NCI-H2107 treated with DMSO at 0.1 percent for 48 hours (cell line): ENCODE measurements at regions not wholly inside any gene's neighbourhood (a gene's known extent, or its start where the extent isn't known, plus 50 kb on each side); places are given as distances from the start of the nearest gene placed in this dataset.

ENCODE experiments used
- DNase-seq: peaks from one replicate; lab custom pipeline; 2025; ENCODE audit not compliant: unreplicated experiment; lab: John Stamatoyannopoulos, UW

- DNase-seq: no peak
Measured at GRCh38 chr1:198032668-198033067, 115.5 kb downstream of the LHX9 start.

DNA sequence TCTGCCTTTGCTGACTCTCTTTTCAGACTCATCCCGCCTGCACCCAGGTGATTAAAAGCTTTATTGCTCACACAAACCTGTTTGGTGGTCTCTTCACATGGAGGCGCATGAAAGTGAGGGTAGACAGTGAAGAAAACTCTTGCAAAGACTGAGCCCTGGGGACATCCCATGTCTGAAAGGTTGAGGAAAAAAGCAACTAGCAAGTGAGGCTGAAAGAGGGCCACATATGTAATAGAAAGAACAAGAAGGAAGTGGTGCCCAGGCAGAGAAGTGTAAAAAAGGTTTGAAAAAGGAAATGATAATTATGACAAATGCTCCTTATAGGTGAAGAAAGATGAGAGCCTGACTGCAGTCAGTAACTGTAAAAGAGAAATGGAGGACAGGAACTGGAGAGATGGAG lies 115.9 kb upstream of the NEK7 start:
- no peak for DNase-seq

GRCh38 chr1:198042168-198042567 lies 114.6 kb upstream of the NEK7 start:
- DNase-seq: peak; percentile 23

DNA sequence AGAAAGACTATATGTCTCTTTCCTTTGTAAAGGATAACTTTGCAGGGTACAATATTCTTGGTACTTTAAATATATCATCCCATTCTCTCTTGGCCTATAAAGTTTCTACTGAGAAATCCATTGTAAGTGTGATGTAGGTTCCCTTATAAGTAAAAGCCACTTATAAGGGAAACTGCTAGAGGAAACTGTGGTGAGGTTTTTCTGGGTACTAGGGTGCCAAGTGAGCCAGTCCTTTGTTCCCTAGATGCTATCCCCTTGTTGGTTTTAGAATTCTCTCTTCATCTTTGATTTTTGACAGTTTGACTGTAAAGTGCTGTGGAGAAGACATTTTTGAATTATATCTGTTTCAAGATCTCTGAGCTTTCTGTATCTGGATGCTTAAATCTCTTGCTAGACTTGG lies 108.9 kb upstream of the NEK7 start:
- DNase-seq: no peak

DNA sequence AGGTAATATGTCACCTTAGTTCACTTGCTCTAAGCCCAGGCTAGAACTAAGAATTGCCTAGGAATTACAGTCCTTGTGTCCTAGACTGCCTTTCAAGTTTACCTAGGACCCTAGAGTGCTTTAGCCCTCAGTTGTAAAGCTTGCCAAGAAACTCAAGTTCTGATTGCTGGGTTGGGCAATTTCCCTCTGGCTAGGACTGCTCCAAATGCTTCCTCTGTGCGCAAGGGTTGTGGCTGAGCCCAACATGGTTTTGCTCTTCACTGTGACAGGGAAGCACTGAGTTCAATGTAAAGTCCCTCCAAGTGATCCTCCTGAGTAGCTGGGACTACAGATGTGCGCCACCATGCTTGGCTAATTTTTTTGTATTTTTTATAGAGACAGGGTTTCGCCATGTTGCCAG lies 102.3 kb upstream of the NEK7 start:
- no peak for DNase-seq

GRCh38 chr1:198056255-198056654 lies 100.5 kb upstream of the NEK7 start:
- DNase-seq: no peak

DNA sequence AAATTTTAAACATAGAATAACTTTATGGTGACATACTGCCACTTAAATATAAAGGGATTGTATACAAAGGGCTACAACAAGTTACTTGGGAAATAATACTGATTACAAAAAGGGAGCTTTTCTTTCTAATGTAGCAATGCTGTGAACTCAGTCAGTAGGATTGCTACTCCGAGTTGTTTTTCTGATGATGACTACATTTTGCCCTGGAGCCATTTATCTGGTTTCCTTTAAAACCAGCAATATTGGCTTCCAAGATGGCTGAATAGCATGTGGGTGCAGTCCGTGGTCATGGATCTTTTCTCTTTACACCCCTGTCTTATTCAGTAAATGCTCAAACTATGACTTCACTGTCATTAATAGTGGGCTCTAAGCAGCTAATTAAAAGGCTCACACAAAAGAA lies 92.6 kb upstream of the NEK7 start:
- DNase-seq: no peak

DNA sequence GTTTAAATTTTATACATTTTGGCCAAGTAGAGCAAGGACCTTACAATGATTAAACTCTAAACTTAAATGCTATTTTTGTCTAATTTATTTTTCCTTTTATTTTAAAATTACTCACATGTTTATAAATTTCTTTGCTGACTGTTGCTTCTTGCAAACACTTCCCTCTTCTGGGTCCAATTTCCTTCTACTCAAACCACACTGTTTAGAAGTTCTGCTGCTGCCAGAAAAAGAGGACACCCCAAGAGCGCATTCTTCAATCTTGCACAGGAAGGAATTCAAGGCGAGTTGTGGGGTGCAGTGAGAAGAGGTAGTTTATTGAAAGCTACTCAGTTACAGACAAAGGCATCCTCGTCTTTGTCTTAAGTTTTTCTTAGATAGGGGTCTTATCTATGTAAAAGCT lies 88.5 kb upstream of the NEK7 start:
- no peak for DNase-seq

DNA sequence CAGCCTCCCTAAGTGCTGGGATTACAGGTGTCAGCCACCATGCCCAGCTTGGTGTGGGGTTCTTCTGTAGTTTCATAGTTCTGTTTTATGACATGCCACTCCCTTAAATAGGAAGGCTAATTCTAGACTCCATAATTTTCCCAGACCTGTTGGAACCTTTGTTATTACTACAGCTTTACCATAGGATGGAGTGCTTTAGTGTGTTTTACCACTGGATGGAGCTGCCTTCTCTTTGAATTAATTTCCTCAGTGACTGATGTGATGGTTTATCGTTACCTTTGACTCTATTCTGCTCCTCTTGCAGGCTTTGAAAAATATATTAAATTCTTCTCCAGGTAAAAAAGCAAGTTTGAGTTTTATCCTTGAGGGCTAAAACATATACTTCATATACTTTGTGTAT lies 84.6 kb upstream of the NEK7 start:
- DNase-seq: no peak

GRCh38 chr1:198075296-198075695 lies 81.5 kb upstream of the NEK7 start:
- no peak for DNase-seq

DNA sequence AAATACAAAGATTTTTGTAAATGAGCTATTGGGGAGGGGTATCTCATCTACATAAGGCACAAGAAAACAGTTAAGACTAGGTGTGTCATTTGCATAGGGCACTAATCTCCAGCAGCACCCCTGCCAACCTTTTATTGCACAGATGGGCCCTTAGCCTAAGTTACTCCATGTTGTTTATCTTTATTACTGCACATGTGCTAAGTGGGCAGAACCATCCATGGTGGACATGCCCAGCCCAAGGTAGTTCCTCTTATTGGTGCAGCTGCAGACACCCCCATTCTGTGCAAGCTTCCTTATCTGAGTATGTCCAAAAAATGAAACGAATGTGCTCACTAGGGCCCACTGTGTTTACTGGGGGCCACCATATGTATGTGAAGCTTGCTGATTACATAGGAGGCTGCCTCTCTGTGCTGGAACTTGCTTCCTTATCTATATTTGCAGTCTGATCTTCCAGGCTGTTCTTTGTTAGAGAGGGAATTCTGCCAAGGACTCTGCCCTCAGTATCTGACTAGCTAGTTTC lies 77.3 kb upstream of the NEK7 start:
- DNase-seq: no peak

GRCh38 chr1:198082576-198082975 lies 74.2 kb upstream of the NEK7 start:
- DNase-seq: no peak

GRCh38 chr1:198083549-198083948 lies 73.2 kb upstream of the NEK7 start:
- DNase-seq: no peak

- DNase-seq: no peak
Measured at GRCh38 chr1:198084241-198084908, 72.4 kb upstream of the NEK7 start.

DNA sequence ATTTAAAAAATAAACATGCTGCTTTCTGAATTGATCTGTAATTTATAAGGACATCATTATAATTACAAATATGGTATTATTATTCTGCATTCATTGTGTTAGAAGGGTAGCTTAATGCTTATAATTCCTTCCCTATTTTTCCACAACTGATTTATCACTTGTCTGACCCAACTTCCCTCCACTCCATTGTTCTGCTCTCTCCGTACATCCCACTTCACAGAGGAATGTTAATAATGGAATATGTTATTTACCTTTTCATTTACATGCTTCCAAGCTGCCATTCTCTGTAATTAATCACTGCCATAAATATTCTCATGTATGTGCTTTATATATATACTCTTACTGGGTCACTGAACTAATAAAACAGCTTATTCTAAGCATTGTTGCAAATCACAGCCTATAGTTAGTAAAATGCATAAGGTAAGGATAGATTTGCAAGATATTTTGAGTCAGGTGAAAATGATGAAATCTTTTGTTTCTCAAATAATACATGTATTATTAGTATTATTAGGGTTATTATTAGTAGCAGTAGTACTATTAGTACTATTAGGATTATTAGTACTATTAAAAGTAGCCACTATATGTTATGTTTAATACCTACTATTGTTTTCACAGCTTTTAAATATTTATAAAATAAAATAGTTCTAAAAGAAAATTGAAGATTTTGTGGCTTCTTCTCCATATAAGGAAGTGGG lies 70.6 kb upstream of the NEK7 start:
- DNase-seq: no peak

GRCh38 chr1:198087831-198088230 lies 69.0 kb upstream of the NEK7 start:
- DNase-seq: no peak

- DNase-seq: peak; percentile 28
Measured at GRCh38 chr1:198088360-198089071, 68.3 kb upstream of the NEK7 start.

- DNase-seq: no peak
Measured at GRCh38 chr1:198096390-198096789, 60.4 kb upstream of the NEK7 start.

DNA sequence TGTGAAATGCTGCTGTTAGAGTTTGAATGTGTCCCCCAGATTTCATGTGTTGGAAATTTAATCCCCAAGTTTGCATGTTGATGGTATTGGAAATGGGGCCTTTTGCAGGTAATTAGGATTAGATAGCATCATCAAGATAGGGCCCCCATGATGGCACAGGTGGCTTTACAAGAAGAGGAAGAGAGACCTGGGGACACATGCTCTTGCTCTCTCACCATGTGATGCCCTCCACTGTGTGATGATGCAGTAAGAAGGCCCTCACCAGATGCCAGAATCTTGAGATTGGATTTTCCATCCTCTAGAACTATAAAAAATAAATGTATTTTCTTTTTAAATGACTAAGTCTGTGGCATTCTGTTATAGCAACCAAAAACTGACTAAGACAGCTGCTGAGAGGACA lies 57.0 kb upstream of the NEK7 start:
- DNase-seq: no peak

DNA sequence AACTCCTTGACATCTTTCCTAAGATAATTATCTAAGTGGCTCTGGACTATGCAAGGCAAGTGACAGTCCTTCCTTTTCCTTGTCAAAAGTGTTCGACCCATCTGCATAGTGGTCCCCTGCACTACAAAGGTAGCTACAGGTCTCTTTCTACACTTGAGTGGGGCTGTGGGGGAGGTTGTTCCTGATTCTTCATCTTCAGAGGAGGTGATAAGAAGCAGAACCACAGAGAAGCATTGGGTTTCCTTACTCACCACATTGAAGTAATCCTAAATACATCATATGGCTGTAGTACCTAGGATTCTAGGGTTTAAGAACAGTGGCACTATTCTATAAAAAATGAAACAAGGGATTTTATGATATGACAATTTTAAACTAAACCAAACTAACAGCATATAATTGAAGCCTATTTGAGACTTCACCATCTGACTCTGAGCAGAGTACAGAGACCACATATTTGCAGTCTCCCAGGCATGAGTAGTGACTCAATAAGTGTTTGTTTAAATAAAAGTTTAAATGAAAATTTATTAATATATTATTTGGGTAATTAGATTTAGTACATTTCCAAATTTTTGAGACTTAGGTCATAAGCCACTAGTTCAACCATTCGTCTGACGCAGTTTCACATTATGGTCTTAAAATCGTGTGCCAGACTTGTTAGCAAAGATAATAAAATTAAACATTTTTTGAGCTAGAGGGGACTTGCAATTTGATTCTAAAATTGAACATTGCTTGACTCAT lies 54.9 kb upstream of the NEK7 start:
- no peak for DNase-seq

DNA sequence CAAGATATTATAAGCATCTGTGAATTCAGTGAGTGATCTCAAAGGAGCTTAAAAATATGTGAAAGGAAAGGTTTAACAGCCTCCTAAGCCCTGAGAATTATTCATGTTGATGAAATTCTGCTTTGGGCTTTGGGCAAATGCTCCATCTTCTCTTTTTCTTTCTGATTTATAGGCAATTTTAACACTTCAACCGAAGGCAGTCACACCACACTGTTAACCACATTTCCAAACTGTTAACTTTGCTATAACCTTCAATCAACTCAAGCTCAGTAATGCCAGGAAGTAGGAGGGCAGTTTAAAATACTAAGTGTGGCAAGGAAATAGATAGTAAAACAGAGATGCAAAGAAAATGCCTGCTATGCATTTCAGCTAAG lies 54.4 kb upstream of the NEK7 start:
- no peak for DNase-seq

GRCh38 chr1:198105185-198105584 lies 51.6 kb upstream of the NEK7 start:
- DNase-seq: no peak
